ENCODE measurements at regions not wholly inside any gene's neighbourhood (a gene's known extent, or its start where the extent isn't known, plus 50 kb on each side); places are given as distances from the start of the nearest gene placed in this dataset.

DNA sequence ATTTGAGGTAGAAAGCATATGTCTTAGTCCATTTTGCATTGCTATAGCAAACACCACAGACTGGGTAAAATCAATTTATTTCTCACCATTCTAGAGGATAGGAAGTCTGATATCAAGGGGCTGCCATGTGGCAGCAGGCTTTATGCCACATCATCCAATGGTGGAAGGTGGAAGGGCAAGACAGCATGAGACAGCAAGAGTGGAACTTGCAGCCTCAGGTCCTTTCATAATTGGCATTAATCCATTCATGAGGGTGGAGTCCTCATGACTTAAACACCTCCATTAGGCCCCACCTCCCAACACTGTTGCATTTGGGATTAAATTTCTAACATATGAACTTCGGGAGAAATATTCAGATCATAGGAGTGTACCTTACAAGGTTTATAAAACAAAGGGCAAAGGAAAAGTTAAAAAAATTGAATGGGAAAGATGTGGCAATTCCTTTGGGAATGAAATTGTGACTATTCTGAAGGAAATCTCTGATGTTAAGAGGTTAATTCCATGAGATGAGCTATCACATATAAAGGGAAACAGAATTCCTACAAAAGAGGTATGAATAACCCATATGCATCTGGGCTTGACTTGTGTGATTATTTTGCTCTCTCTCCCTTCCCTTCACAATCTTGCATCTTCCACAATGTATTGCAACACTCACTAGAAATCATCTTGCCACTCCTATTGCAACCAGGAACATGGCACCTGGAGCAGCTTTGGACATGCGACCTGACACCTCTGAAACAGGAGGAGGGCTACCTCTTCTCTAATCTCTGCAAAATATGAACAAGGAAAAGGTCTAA lies 507.8 kb downstream of the EPHA4 start:
- Histone ChIP-seq H3K4me1 (no peaks in the 10 kb centered on the region), H3K27ac (no peak overlapping the region), H3K9me3 (no peaks in the 10 kb centered on the region), H3K27me3 (no peaks in the 10 kb centered on the region), H3K36me3 (no peaks in the 10 kb centered on the region), H3K4me3 (no peak overlapping the region)
- WGBS, 2 donors, result 71 to 89% methylated on average over 2 of the region's 2 CpGs
- no peak for DNase-seq
- intact Hi-C loops (cut with DNase I), result no loop called here
- no peak for TF ChIP-seq POLR2A (IDR thresholded peaks at IDR 0.05)
- TF ChIP-seq, protein P1, sequence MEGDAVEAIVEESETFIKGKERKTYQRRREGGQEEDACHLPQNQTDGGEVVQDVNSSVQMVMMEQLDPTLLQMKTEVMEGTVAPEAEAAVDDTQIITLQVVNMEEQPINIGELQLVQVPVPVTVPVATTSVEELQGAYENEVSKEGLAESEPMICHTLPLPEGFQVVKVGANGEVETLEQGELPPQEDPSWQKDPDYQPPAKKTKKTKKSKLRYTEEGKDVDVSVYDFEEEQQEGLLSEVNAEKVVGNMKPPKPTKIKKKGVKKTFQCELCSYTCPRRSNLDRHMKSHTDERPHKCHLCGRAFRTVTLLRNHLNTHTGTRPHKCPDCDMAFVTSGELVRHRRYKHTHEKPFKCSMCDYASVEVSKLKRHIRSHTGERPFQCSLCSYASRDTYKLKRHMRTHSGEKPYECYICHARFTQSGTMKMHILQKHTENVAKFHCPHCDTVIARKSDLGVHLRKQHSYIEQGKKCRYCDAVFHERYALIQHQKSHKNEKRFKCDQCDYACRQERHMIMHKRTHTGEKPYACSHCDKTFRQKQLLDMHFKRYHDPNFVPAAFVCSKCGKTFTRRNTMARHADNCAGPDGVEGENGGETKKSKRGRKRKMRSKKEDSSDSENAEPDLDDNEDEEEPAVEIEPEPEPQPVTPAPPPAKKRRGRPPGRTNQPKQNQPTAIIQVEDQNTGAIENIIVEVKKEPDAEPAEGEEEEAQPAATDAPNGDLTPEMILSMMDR (IDR thresholded peaks at IDR 0.05), result no peak

- H3K4me3 ChIP-seq, result no peak overlapping the region
- no peaks in the 10 kb centered on the region for H3K4me1 ChIP-seq
- 77 to 80% methylated on average over 3 of the region's 3 CpGs for WGBS, 2 donors
- no peak for DNase-seq
- intact Hi-C loops (cut with DNase I), result no loop called here
- H3K27me3 ChIP-seq, result no peaks in the 10 kb centered on the region
- TF ChIP-seq, protein P1 (IDR thresholded peaks at IDR 0.05), result no peak
- no peak for TF ChIP-seq POLR2A (IDR thresholded peaks at IDR 0.05)
- no peaks in the 10 kb centered on the region for H3K9me3 ChIP-seq
- H3K27ac ChIP-seq, result no peak overlapping the region
- H3K36me3 ChIP-seq, result no peaks in the 10 kb centered on the region
Measured at GRCh38 chr2:221064880-221065279, 507.2 kb downstream of the EPHA4 start.

DNA sequence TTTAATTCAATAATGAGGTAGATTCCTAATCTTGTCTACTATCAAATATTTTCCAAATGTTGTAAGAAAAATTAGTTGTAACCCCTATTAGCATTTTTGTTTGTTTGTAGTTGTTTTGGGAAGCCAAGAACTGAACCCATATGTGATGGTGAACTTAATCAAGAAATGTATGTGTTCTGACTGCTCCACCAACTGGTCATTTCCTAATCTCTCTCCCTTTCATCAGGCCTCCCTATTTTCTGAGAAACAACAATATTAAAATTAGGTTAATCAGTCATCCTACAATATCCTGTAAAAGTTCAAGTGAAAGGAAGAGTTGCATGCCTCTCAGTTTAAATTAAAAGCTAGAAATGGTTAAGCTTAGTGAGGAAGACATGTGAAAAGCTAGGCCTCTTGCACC lies 504.0 kb downstream of the EPHA4 start:
- no peaks in the 10 kb centered on the region for H3K4me1 ChIP-seq
- TF ChIP-seq, protein P1 (IDR thresholded peaks at IDR 0.05), result no peak
- TF ChIP-seq POLR2A (IDR thresholded peaks at IDR 0.05), result no peak
- intact Hi-C loops (cut with DNase I), result no loop called here
- no peak overlapping the region for H3K27ac ChIP-seq
- H3K9me3 ChIP-seq, result peaks cover 0 to 13% (median 0%) of the 10 kb centered on the region in 3 donors
- H3K36me3 ChIP-seq, result no peaks in the 10 kb centered on the region
- no peak for DNase-seq
- H3K4me3 ChIP-seq, result no peak overlapping the region
- no peaks in the 10 kb centered on the region for H3K27me3 ChIP-seq

DNA sequence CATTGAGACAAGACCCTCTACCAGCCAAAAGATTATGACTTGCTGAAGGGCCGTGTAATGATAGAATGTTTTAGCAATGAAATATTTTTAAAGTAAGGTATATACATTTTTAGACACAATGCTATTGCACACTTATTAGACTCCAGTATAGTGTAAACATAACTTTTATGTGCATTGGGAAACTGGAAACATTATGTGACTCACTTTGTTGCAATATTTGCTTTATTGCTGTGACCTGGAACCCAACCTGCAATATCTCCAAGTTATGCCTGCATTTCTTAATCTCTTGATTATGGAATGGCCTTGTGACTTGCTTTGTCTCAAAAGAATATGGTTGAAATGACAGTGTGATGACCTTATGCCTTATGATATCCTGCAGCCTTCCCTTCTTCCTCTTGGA lies 502.0 kb downstream of the EPHA4 start:
- intact Hi-C loops (cut with DNase I), result no loop called here
- Histone ChIP-seq H3K36me3 (no peaks in the 10 kb centered on the region), H3K27ac (no peak overlapping the region), H3K27me3 (no peaks in the 10 kb centered on the region), H3K4me3 (no peak overlapping the region), H3K9me3 (peaks cover 0 to 13% (median 0%) of the 10 kb centered on the region in 3 donors), H3K4me1 (no peaks in the 10 kb centered on the region)
- no peak for DNase-seq
- TF ChIP-seq, protein P1 (IDR thresholded peaks at IDR 0.05), result no peak
- no peak for TF ChIP-seq POLR2A (IDR thresholded peaks at IDR 0.05)
- 81 to 92% methylated on average over 1 of the region's 1 CpG for WGBS, 2 donors

DNA sequence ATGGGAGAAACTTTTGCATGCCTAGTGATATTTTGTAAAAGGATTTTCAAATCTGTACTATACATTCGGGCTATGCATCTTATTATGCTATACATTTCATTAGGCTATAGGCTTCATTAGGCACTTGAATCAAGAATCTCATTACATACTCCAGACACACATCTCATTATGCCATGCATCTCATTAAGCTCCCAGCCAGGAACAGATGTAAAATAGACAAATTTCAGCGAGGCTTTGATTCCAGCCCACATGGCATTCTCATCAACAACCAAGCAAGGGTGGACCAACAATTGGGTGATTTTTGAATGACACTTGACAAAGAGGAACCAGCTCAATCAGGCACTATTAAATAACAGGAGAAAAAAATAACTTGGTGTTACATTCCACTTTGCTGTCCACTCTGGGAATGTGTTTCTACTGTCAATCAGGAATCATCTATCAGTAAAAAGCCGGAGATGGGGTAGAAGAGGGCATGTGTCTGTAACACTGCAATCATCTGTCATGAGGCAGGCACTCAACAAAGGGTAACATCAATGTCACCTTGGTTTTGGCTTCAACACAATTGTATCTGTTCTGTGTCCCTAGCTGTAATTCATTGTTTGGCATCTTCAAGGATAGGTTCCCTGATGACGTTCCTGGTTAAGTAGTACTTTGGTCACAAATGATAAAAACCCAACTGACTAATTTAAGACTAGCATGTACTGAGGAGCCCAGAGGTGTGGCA lies 498.6 kb downstream of the EPHA4 start:
- Histone ChIP-seq H3K36me3 (no peaks in the 10 kb centered on the region), H3K27ac (no peak overlapping the region), H3K27me3 (no peaks in the 10 kb centered on the region), H3K9me3 (peaks cover 0 to 13% (median 0%) of the 10 kb centered on the region in 3 donors), H3K4me3 (no peak overlapping the region), H3K4me1 (no peaks in the 10 kb centered on the region)
- intact Hi-C loops (cut with DNase I), result no loop called here
- no peak for DNase-seq
- WGBS, 2 donors, result 75 to 79% methylated on average over 4 of the region's 4 CpGs
- TF ChIP-seq, protein P1 (IDR thresholded peaks at IDR 0.05), result no peak
- no peak for TF ChIP-seq POLR2A (IDR thresholded peaks at IDR 0.05)
